ENCODE measurements at regions not wholly inside any gene's neighbourhood (a gene's known extent, or its start where the extent isn't known, plus 50 kb on each side); places are given as distances from the start of the nearest gene placed in this dataset.
A peak's percentile ranks its signal among the peaks of the same experiment; 100 is the strongest.

DNA sequence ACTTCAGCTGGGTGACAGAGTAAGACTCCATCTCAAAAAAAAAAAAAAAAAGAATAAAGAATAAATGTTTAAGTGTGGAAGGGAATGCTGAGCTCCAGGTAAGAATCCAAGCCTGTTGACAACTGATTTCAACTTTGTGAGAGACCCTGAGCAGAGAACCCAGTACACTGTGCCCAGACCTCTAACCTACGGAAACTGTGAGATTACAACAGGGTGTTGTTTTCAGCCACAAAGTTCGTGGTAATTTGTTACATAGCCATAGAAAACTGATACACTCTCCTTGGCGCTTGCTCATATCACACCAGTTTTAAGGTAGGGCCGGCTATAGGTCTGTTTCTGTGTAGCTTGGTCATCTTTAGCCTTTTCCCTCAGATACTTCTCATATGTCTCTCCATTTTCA lies 98.4 kb upstream of the PAPOLG start:
- no peak for DNase-seq (ENCODE audit: low read depth, low spot score)

GRCh38 chr2:60659026-60659425 lies 97.0 kb upstream of the PAPOLG start:
- DNase-seq (ENCODE audit: low read depth, low spot score), result no peak

GRCh38 chr2:60661073-60661738 lies 94.9 kb upstream of the PAPOLG start:
- DNase-seq (ENCODE audit: low read depth, low spot score), result no peak

GRCh38 chr2:60662781-60663180 lies 93.3 kb upstream of the PAPOLG start:
- DNase-seq (ENCODE audit: low read depth, low spot score), result no peak

DNA sequence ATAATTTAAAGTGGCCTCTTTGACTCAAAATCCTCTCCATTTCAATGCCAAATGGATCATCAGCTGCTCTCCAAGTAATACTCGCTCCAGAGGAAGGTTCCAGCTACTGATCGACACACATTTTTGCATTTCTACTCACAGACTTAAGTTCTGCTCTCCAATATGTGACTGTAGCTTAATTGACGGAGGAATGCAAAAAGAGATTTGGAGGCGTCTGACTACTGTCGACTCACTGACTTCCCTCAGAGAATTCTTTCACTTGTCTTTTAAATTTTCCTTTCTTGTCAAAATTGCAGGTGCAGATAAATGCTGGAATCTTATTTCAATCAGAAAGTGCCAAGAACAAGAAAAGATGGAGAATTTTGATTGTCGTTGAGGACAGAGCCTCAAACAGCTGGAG lies 84.1 kb upstream of the PAPOLG start:
- no peak for DNase-seq (ENCODE audit: low read depth, low spot score)

- DNase-seq (ENCODE audit: low read depth, low spot score), result peak; percentile 20
These were observed 81.4 kb upstream of the PAPOLG start for GRCh38 chr2:60674524-60675165.

DNA sequence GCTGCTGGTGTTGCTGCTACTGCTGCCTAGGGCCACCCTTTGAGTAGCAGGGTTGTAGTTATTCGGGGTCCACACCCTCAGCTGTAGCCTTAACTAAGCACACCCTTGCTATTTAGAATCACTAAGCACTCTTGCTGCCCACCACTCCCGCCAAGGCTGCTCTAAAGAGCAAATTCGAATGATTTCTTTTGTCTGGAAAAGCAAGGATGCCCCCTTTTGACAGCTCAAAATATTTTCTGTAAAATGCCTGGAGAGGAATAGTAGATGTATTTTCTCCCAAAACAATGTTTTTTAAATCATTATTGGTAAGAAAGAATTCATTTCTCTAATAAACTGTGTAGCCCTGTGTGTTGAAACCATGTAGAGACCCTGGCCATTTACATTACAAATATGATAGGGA lies 80.8 kb upstream of the PAPOLG start:
- DNase-seq (ENCODE audit: low read depth, low spot score), result no peak

DNA sequence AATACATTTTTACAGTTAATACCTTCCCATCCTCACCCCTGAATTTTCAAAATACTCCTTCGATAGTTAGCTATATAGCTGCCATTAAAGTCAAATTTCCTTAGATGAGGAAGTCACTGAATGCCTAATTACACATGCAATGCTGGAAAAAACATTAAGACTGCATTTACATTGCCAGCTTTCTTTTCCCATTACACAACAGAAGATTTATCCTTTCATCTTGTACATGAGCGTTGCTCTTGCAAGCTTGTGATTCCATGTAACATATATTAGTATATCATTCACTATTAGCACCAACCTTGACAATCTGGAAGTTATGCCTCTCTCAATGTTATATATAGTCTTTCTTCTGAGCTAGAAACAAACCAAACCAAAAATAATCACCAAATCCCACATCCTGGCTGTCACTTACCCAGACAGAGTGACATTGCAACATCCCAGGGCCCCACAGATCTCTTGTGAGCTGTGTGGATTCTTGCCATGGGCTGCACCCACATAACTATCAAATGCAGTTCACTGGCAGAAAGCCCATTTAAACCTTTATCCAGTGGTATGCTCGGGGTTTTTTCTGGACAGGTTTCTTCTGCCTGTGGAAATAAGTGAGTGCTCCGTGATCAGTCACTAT lies 79.2 kb upstream of the PAPOLG start:
- no peak for DNase-seq (ENCODE audit: low read depth, low spot score)

- no peak for DNase-seq (ENCODE audit: low read depth, low spot score)
These were observed 78.7 kb upstream of the PAPOLG start for GRCh38 chr2:60677356-60677755.

GRCh38 chr2:60678551-60678950 lies 77.5 kb upstream of the PAPOLG start:
- no peak for DNase-seq (ENCODE audit: low read depth, low spot score)

GRCh38 chr2:60679036-60679780 lies 76.9 kb upstream of the PAPOLG start:
- no peak for DNase-seq (ENCODE audit: low read depth, low spot score)

DNA sequence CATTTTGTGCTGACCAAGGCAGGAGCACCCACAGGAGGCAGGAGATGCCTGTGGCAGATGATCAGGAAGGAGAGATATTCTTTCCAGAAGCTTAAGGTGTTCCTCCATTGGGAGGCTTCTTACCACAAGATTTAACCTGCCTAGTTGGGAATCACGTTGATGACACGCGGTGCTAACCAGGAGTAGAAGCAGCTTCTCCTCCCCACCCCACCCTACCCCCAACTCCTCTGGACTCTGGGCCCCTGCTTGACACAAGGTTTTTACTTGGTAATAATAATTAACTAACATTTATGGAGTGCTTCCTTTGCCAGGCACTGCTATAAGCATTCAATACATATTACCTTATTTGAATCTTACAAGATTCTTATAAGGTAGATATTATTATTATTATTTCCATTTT lies 62.5 kb upstream of the PAPOLG start:
- no peak for DNase-seq (ENCODE audit: low read depth, low spot score)

DNA sequence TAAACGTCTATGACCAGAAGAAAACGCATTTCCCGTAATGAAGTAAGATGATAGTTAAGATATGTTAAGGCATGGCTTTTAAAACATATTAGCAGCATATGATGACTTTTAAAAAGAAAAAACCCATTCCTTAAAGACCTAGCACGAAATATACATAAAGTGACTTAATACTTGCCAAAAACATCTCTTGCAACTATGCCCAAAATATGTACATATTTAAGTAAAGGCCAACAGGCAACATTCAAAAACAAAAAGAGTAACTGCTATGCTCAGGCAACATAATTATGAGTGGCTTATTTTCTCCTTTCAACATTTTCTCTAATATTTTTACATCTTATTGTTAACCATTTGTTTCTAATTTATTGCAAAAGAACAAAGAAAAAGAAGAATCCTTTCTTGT lies 60.3 kb upstream of the PAPOLG start:
- DNase-seq (ENCODE audit: low read depth, low spot score), result no peak

DNA sequence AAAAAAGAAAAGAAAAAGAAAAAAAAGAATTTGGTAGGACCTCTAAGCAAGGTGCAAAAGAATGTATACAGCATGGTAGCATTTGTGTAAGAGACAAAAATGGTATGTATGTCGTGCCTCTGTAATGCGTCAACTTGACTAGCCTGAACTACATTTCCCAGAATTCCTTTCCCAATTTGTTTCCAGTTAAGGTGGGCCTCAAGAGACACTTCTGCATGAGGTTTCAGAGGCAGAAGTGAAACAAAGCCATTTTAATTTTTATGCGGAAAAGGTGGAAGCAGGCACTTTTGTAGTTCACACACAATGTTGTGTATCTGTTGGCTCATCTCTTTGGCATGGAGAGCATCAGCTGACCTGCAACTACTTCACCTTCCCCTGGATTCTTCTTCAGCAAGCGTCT lies 56.5 kb upstream of the PAPOLG start:
- DNase-seq (ENCODE audit: low read depth, low spot score), result no peak

GRCh38 chr2:60706021-60706420 lies 50.0 kb upstream of the PAPOLG start:
- DNase-seq (ENCODE audit: low read depth, low spot score), result no peak
